ENCODE measurements at regions not wholly inside any gene's neighbourhood (a gene's known extent, or its start where the extent isn't known, plus 50 kb on each side); places are given as distances from the start of the nearest gene placed in this dataset.

GRCh38 chr12:113534555-113534954 lies 62.9 kb upstream of the LHX5 start:
- no peak for TF ChIP-seq CTCF (IDR thresholded peaks at IDR 0.05)
- no peak for TF ChIP-seq POLR2A (IDR thresholded peaks at IDR 0.05)
